ENCODE measurements at regions not wholly inside any gene's neighbourhood (a gene's known extent, or its start where the extent isn't known, plus 50 kb on each side); places are given as distances from the start of the nearest gene placed in this dataset.

GRCh38 chr1:219308367-219308766, 134.7 kb downstream of the LYPLAL1 start:
- DNase-seq = no peak

- peak; percentile 74 for DNase-seq
Observed at GRCh38 chr1:219304227-219305226, 130.8 kb downstream of the LYPLAL1 start.

DNA sequence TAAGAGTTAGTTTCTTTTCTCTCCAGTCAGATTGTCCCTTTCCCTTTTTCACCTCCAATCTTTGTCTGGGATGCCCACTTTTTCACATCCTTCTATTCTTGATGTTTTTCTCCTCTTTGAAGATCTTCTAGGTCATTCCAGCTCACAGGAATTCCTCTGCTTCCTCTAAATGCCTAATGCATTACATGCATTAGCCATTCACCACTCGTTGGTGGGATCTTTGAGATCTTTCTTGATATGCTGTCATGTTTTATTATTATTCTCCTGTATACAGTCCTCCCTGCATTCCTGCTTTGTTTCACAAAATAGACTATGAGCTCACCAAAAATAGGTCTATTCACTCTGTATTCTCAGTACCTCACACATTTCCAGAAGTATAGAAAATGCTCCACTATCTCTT, 129.0 kb downstream of the LYPLAL1 start:
- DNase-seq = peak; percentile 45

DNA sequence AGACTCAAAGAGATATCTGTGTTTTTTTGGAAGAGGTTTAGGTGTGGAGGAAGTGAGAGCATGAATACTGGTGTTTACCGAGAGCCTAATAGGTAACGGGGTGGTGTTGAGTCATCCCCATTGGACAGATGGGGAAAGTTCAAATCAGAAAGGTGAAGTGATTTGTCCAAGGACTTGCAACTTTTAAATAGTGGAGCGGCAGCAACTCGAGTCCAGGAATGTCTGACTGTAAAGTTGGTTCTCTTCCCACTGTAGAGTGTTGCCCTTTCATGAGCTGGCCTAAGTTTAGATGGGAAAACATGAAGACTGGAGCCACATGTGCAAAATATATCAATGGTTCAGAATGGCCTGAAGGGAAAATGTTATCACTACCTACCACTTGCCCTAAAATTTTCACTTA, 125.7 kb downstream of the LYPLAL1 start:
- DNase-seq = no peak

DNA sequence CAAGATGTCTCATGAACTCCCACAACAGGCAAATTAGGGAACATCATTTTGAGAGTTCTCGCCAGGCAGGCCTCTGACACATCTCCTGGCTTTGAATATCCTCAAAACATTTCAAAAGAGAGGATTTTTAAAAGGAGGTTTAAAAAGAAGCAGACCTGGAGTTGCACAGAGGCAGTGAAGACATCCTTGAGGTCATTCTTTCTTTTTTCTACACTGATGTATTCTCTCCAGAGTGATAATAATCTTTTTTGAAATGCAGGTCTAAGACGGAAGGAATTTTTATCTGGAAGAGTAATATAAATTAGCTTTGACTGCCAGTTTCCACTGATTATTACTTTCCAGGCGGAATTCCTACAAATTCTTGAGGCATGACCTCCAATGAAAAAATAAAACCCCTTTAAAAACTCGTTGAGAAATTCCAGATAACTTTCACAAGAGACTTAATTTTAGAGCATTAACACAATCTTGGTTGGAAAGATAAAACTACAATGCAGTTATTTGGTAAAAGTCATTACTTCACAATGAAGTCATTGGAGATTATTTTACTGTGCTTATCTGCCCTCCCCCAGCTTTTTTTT, 125.0 kb downstream of the LYPLAL1 start:
- peak; percentile 59 for DNase-seq

- no peak for DNase-seq
Observed at GRCh38 chr1:219296430-219297355, 123.0 kb downstream of the LYPLAL1 start.

GRCh38 chr1:219294251-219294650, 120.6 kb downstream of the LYPLAL1 start:
- no peak for DNase-seq

DNA sequence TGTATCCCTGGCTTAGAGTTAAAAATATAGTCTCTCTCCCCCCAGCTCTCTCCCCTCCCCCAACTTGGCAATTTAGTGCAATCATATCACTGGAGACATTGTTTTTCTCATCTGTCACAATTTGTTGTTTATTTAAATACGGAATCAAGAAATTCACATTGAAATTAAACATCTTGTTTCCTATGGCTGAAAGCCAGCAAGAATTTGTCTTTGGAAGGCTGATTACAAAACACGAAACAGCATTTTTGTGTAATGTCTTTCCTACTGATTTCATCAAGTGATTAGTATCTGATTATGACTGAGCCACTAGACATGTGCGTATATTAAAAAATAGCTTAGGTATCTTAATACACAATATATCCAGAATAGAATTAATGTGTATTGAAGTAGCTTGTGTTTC, 119.7 kb downstream of the LYPLAL1 start:
- DNase-seq = no peak

DNA sequence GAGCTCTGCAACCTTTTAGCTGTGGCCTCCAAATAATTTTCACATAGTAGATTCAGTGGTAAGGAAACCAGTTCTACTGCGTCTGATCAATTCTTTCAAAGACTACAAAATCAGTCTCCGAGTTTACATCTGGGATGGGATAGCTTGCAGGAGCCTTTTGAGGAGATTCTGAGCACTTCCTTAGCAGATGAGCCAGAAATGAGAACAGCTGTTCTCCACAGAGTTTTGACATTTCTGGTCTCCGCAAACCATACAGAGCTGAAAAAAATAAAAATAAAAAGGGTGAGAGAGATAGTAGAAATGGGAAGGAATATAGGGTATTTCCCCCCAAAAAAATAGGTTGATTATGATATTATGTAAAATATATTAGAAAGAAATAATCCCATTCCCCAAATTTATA, 119.3 kb downstream of the LYPLAL1 start:
- no peak for DNase-seq

DNA sequence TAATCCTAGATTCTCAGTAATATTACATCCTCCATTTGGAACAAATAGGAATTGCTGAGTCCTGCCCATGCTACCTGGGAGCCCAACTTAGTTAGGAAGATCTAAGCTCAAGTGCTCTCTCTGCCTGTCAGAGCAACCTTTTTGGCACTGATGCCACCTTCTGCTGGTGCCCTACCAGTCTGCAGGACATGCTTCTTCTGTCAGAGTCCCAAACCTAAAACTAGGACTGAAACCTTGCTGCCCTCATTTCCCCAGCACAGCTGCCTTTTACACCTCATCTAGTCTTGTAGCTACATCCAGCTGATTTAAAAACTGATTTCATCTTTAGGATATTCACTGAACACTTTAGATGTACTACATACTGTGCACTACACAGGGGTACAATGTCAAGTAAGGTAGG, 118.7 kb downstream of the LYPLAL1 start:
- no peak for DNase-seq

DNA sequence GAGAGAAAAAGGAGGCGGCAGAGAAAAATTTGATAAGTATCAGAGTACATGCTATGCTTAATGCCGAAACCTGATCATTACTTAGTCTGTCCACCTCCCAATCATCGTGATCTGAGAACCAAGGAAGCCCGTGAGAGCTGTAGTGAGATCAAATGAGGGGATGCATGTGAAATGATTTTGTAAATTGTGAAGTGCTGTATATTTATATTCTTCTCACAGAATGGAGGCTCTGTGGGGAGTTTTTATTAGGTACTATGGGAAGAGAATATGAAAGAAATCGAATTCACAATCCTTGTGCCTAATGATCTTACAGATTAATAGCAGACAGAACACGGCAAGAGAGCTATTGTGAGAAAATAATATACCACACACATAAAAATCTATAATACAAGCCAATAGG, 115.5 kb downstream of the LYPLAL1 start:
- DNase-seq = no peak

DNA sequence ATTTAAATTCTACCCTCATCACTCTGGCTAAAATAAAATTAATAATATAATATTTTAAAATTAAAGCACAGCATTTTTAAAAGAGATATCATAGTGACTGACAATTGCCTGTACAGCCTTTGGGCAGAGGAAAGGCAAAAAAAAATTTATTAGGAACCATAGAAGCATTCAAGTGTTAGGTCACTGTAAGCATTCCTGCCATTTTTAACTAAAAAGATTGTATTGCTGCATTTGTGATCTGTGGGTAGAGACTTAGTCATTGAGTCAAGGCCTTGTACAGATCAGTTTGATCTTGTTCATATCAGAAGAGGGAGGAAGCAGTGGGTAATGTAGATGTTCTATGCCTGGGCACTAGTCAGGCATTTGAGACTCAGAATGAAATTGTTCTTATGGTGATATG, 109.9 kb downstream of the LYPLAL1 start:
- DNase-seq = no peak

- DNase-seq = no peak
Observed at GRCh38 chr1:219281831-219282230, 108.2 kb downstream of the LYPLAL1 start.

DNA sequence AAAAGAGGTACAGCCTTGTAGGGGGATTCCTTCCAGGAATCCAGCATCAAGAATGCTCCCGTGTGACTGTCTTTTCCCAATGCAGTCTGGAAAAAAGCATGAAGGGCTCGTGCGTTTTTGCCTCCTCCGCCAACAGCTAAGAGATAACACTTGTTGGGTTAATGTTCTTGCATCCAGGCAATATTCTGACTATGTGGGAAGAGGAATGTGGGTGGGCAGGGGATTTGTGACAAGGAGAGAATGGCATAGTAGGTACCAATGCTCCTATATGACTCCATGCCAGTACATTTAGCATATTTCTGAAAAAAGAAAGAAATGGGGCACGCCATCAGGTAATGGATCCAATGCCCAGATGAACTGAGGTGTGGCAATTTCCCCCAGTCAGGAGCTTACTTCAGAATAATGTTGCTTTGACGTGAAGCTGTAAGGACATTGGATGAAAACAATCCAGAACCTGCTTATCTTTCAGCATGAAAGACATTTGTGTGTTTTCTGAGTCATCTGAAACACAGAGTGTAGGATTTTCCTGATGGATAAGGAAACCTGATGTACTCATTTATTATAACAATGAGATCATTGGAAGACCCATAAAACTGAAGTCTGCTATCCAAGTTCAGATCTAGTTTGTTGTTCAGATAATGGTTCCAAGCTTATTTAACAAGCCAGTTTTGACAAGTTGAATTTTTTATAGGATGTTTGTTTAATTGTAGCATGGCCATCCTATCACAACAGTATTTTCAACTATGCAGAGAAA, 105.5 kb downstream of the LYPLAL1 start:
- DNase-seq = no peak

DNA sequence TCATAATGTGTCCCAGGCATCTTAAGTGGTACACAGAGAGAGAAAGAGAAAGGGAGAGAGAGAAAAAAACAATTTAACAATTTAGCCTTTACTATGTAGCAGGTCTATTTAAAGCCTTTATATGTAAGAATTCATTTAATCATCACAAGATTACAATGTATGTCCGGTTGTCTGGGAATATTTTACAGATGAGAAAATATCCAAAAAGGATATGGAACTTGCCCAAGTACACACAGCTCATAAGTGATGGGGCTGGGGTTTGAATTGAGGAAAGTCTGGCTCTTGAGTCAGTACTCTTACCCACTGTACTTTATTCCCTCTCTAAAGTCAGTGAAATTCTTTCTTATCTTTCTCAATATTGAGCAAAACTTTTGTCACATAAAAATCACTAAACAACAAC, 104.6 kb downstream of the LYPLAL1 start:
- DNase-seq = peak; percentile 49

GRCh38 chr1:219277304-219278105, 103.8 kb downstream of the LYPLAL1 start:
- DNase-seq = no peak

GRCh38 chr1:219276049-219276738, 102.5 kb downstream of the LYPLAL1 start:
- no peak for DNase-seq

- DNase-seq = no peak
Observed at GRCh38 chr1:219273088-219273686, 99.5 kb downstream of the LYPLAL1 start.

- no peak for DNase-seq
Observed at GRCh38 chr1:219271818-219272535, 98.3 kb downstream of the LYPLAL1 start.

DNA sequence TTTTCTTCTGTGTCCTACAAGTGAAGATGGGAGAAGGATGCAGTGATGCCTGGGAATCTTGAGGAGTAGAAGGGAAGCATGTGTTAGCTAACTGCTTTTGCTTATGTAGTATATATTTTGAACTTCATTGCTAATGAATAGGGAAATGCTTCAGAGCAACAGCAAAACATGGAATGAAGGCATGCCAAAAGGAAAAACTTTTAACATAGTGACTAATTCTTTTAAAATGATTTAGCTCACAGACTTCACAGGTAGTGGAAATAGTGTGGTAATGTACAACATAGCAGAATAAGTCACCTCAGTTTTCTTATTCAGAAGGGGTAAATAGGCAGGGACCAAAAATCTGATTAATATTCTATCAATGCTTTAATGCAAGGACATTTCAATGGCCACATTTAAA, 95.5 kb downstream of the LYPLAL1 start:
- no peak for DNase-seq
